RCC 7860 (cell line): ENCODE measurements at regions not wholly inside any gene's neighbourhood (a gene's known extent, or its start where the extent isn't known, plus 50 kb on each side); places are given as distances from the start of the nearest gene placed in this dataset.
A peak's percentile ranks its signal among the peaks of the same experiment; 100 is the strongest.
"Not testable (repeated sequence)": the region's sequence is repeated elsewhere in the genome, so short reads cannot be mapped to it uniquely, and the experiment has no call there.

Source experiments
- DNase-seq: peaks from one replicate; pipeline ENCODE4 v3.0.0-alpha.2; 2015; ENCODE audit warnings: low spot score
- FAIRE-seq: peaks from 2 replicates; lab custom pipeline; 2012; peaks lifted over from hg19 to GRCh38; lab: Jason Lieb, UNC

- no peak for DNase-seq
- FAIRE-seq = no peak
These were observed 119.0 kb upstream of the ALKAL2 start for GRCh38 chr2:406876-407275.

GRCh38 chr2:406231-406630 is 118.3 kb upstream of the ALKAL2 start:
- FAIRE-seq (no peak), DNase-seq (no peak)

- no peak for FAIRE-seq
- DNase-seq = no peak
These were observed 116.7 kb upstream of the ALKAL2 start for GRCh38 chr2:404581-404980.

- DNase-seq (no peak), FAIRE-seq (no peak)
These were observed 115.8 kb upstream of the ALKAL2 start for GRCh38 chr2:403682-404081.

GRCh38 chr2:402721-403120 is 114.8 kb upstream of the ALKAL2 start:
- FAIRE-seq (no peak), DNase-seq (no peak)

- DNase-seq (no peak), FAIRE-seq (no peak)
These were observed 114.3 kb upstream of the ALKAL2 start for GRCh38 chr2:402206-402605.

- no peak for FAIRE-seq
- DNase-seq = no peak
These were observed 113.3 kb upstream of the ALKAL2 start for GRCh38 chr2:401019-401679.

GRCh38 chr2:397926-398325 is 110.0 kb upstream of the ALKAL2 start:
- no peak for FAIRE-seq
- no peak for DNase-seq

- FAIRE-seq (no peak), DNase-seq (no peak)
These were observed 109.6 kb upstream of the ALKAL2 start for GRCh38 chr2:397521-397920.

- DNase-seq (no peak), FAIRE-seq (no peak)
These were observed 109.0 kb upstream of the ALKAL2 start for GRCh38 chr2:396903-397302.

- no peak for FAIRE-seq
- no peak for DNase-seq
These were observed 108.0 kb upstream of the ALKAL2 start for GRCh38 chr2:395886-396285.

GRCh38 chr2:393711-394696 is 106.1 kb upstream of the ALKAL2 start:
- peak; percentile 80 for DNase-seq
- FAIRE-seq = no peak

GRCh38 chr2:392926-393280 is 105.0 kb upstream of the ALKAL2 start:
- DNase-seq = no peak
- FAIRE-seq = no peak

GRCh38 chr2:392181-392925 is 104.5 kb upstream of the ALKAL2 start:
- DNase-seq (no peak), FAIRE-seq (no peak)

- FAIRE-seq (no peak), DNase-seq (no peak)
These were observed 103.8 kb upstream of the ALKAL2 start for GRCh38 chr2:391696-392095.

GRCh38 chr2:390959-391358 is 103.1 kb upstream of the ALKAL2 start:
- DNase-seq = no peak
- FAIRE-seq = no peak

- not testable (repeated sequence) for DNase-seq, FAIRE-seq
These were observed 102.1 kb upstream of the ALKAL2 start for GRCh38 chr2:389985-390384.

- not testable (repeated sequence) for DNase-seq, FAIRE-seq
These were observed 100.9 kb upstream of the ALKAL2 start for GRCh38 chr2:388752-389151.

- FAIRE-seq = no peak
- DNase-seq = no peak
These were observed 100.1 kb upstream of the ALKAL2 start for GRCh38 chr2:387980-388421.

GRCh38 chr2:386406-387103 is 98.7 kb upstream of the ALKAL2 start:
- FAIRE-seq = no peak
- no peak for DNase-seq

GRCh38 chr2:385785-386184 is 97.9 kb upstream of the ALKAL2 start:
- FAIRE-seq (no peak), DNase-seq (no peak)
